Endothelial cell of umbilical vein (primary cell): ENCODE measurements at regions not wholly inside any gene's neighbourhood (a gene's known extent, or its start where the extent isn't known, plus 50 kb on each side); places are given as distances from the start of the nearest gene placed in this dataset.

ENCODE experiments used
- BruUV-seq: library from RNA; stranded (reverse); fragments of 400-500 nt; replicated peaks from 2 replicates; lab custom pipeline; 2021; lab: Mats Ljungman, UMichigan
- CTCF ChIA-PET: fragments of 300-600, 350-600 bp; sonication (Branson Sonifier 250); formaldehyde crosslinking; loops from one replicate; lab custom pipeline; 2021; ENCODE audit warnings: antibody characterized with exemption, inconsistent platforms; lab: Charles Lee
- POLR2A ChIA-PET: fragments of 300-600, 350-600 bp; sonication (Branson Sonifier 250); formaldehyde crosslinking; loops from one replicate; lab custom pipeline; 2021; ENCODE audit warnings: antibody characterized with exemption, inconsistent platforms; lab: Charles Lee
- DNase-seq: peaks from one replicate; pipeline ENCODE4 v3.0.0-alpha.2; 2011; ENCODE audit warnings: low read depth, low spot score
- FAIRE-seq: peaks from 2 replicates; lab custom pipeline; 2011; peaks lifted over from hg19 to GRCh38; lab: Jason Lieb, UNC
- H2AFZ ChIP-seq: 2 replicates; pipeline ENCODE4 v1.6.0; 2012; ENCODE audit warnings: low read depth, low read length, control low read depth, inconsistent platforms
- H3K27ac ChIP-seq: 2 replicates; pipeline ENCODE4 v1.5.1; 2011; ENCODE audit warnings: low read depth, mild to moderate bottlenecking, control low read depth, low read length, moderate library complexity; ENCODE audit not compliant: insufficient read depth
- H3K27me3 ChIP-seq, 2 experiments: 2 replicates each; pipeline versions ENCODE4 v1.6.0 to v1.6.1; 2011; ENCODE audit warnings: low read length in 2 of 2, mixed read lengths in 1 of 2; ENCODE audit not compliant: control insufficient read depth in 2 of 2, insufficient read depth in 2 of 2
- H3K36me3 ChIP-seq, 2 experiments: 2 replicates in 1 of 2; 3 replicates in 1 of 2; pipeline ENCODE4 v1.5.1; 2011; ENCODE audit warnings: low read length in 2 of 2, mild to moderate bottlenecking in 1 of 2, moderate library complexity in 1 of 2; ENCODE audit not compliant: control insufficient read depth in 2 of 2, insufficient read depth in 2 of 2; ENCODE audit errors: extremely low read depth in 1 of 2
- H3K4me1 ChIP-seq: 3 replicates; pipeline ENCODE4 v1.5.1; 2011; ENCODE audit warnings: mild to moderate bottlenecking, low read length; ENCODE audit not compliant: control insufficient read depth, insufficient read depth; ENCODE audit errors: extremely low read depth
- H3K4me2 ChIP-seq: 2 replicates; pipeline ENCODE4 v1.6.1; 2011; ENCODE audit warnings: low read length, control low read depth, mixed read lengths; ENCODE audit not compliant: insufficient read depth
- H3K4me3 ChIP-seq, 3 experiments: fragments of 200-600 bp in 1 of 3; sonication (generic), shearing (Covaris generic) in 1 of 3; replicated peaks in 1 of 3; 2 replicates each; pipeline ENCODE4 v1.5.1; 2011 to 2016; ENCODE audit warnings: control low read depth in 3 of 3, low read length in 3 of 3, mild to moderate bottlenecking in 2 of 3, inconsistent platforms in 1 of 3, low read depth in 1 of 3, moderate library complexity in 1 of 3; ENCODE audit not compliant: insufficient read depth in 1 of 3
- H3K79me2 ChIP-seq: 2 replicates; pipeline ENCODE4 v1.6.0; 2012; ENCODE audit warnings: low read length, inconsistent platforms; ENCODE audit not compliant: control insufficient read depth, insufficient read depth
- H3K9ac ChIP-seq: replicated peaks from 2 replicates; pipeline ENCODE3; 2011; ENCODE audit warnings: low read length, control low read depth; ENCODE audit not compliant: insufficient read depth; ENCODE audit errors: extremely low read depth
- H3K9me1 ChIP-seq: replicated peaks from 3 replicates; pipeline ENCODE4 v1.6.0; 2011; ENCODE audit warnings: mild to moderate bottlenecking, low read length; ENCODE audit not compliant: control insufficient read depth, insufficient read depth; ENCODE audit errors: extremely low read depth
- H3K9me3 ChIP-seq: replicated peaks from 2 replicates; pipeline ENCODE4 v1.5.1; 2012; ENCODE audit warnings: low read length, inconsistent platforms; ENCODE audit not compliant: control insufficient read depth, insufficient read depth
- H4K20me1 ChIP-seq: replicated peaks from 2 replicates; pipeline ENCODE3; 2011; ENCODE audit warnings: mild to moderate bottlenecking, low read length; ENCODE audit not compliant: control insufficient read depth, insufficient read depth; ENCODE audit errors: extremely low read depth
- EZH2 ChIP-seq: IDR thresholded peaks from 2 replicates; pipeline ENCODE4 v1.6.1; 2012; ENCODE audit warnings: borderline replicate concordance, low read depth, mild to moderate bottlenecking, moderate library complexity, low read length, inconsistent platforms; ENCODE audit not compliant: severe bottlenecking
- FOS ChIP-seq: IDR thresholded peaks from 2 replicates; pipeline ENCODE4 v1.6.1; 2011; ENCODE audit warnings: mild to moderate bottlenecking, low read length, moderate library complexity, borderline replicate concordance; ENCODE audit not compliant: insufficient read depth
- GATA2 ChIP-seq: IDR thresholded peaks from 2 replicates; pipeline ENCODE4 v1.7.0; 2011; ENCODE audit warnings: low read depth, mild to moderate bottlenecking, moderate library complexity, mixed read lengths, low read length; ENCODE audit not compliant: insufficient read length, insufficient read depth
- JUN ChIP-seq: IDR thresholded peaks from 2 replicates; pipeline ENCODE4 v1.6.1; 2011; ENCODE audit warnings: borderline replicate concordance, low read depth; ENCODE audit not compliant: insufficient read length, insufficient read depth
- MYC ChIP-seq: IDR thresholded peaks from one replicate; pipeline ENCODE4 v1.6.1; 2011; ENCODE audit warnings: mild to moderate bottlenecking, low read depth, low read length
- POLR2A ChIP-seq: IDR thresholded peaks from 2 replicates; pipeline ENCODE4 v1.6.1; 2012; ENCODE audit warnings: low read depth, mild to moderate bottlenecking, control low read depth, low read length
- POLR2AphosphoS5 ChIP-seq: IDR thresholded peaks from 2 replicates; pipeline ENCODE4 v1.6.1; 2012; ENCODE audit warnings: low read depth, mild to moderate bottlenecking, control low read depth, low read length, moderate library complexity; ENCODE audit not compliant: insufficient read depth
- dilution Hi-C: fragments of 300-500 bp; cut with MboI; formaldehyde crosslinking; loops from one replicate; pipeline ENCODE4 v1.15.0; 2019; ENCODE audit warnings: low sequenced_read_pairs; ENCODE audit not compliant: extremely low pct_ligation_motif_present
- intact Hi-C: fragments of 100-400 bp; cut with micrococcal nuclease; formaldehyde crosslinking; loops from one replicate; pipeline ENCODE4 v1.10.0; 2022
- TF ChIP-seq, protein P1 (sequence below): IDR thresholded peaks from 2 replicates; pipeline ENCODE4 v1.6.1; 2011; ENCODE audit not compliant: insufficient read depth, insufficient read length
- TF ChIP-seq, protein P2 (sequence below), 2 donors: IDR thresholded peaks; 1 replicate in 1 of 2; 2 replicates in 1 of 2; pipeline ENCODE4 v1.5.1; 2011; ENCODE audit warnings: low read length in 2 of 2, mild to moderate bottlenecking in 2 of 2, moderate library complexity in 2 of 2, control low read depth in 1 of 2, inconsistent platforms in 1 of 2, low read depth in 1 of 2; ENCODE audit not compliant: insufficient read depth in 1 of 2; ENCODE audit errors: extremely low read depth in 1 of 2

GRCh38 chr1:217193151-217193550 is 437.7 kb downstream of the GPATCH2 start:
- Histone ChIP-seq H3K9me1 (no peaks in the 10 kb centered on the region), H3K9ac (no peak overlapping the region), H3K27ac (no peak overlapping the region), H3K36me3 (no peaks in the 10 kb centered on the region), H3K27me3 (no peaks in the 10 kb centered on the region), H4K20me1 (no peaks in the 10 kb centered on the region), H2AFZ (no peak overlapping the region), H3K4me2 (no peak overlapping the region), H3K79me2 (no peaks in the 10 kb centered on the region), H3K9me3 (peaks cover 3% of the 10 kb centered on the region), H3K4me1 (no peaks in the 10 kb centered on the region), H3K4me3 (no peak overlapping the region)
- BruUV-seq, result no TSS peak
- ChIA-PET POLR2A (no interaction called here), CTCF (interaction anchor here (1.4 kb wide), 1 partner anchor 10 kb away, joined by 3 read pairs; no protein-coding TSS in a partner anchor)
- DNase-seq, result no peak
- TF ChIP-seq, protein P1, sequence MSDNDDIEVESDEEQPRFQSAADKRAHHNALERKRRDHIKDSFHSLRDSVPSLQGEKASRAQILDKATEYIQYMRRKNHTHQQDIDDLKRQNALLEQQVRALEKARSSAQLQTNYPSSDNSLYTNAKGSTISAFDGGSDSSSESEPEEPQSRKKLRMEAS, result no peak
- TF ChIP-seq EZH2, result no peak
- TF ChIP-seq FOS, result no peak
- TF ChIP-seq POLR2A, result no peak
- TF ChIP-seq, protein P2, sequence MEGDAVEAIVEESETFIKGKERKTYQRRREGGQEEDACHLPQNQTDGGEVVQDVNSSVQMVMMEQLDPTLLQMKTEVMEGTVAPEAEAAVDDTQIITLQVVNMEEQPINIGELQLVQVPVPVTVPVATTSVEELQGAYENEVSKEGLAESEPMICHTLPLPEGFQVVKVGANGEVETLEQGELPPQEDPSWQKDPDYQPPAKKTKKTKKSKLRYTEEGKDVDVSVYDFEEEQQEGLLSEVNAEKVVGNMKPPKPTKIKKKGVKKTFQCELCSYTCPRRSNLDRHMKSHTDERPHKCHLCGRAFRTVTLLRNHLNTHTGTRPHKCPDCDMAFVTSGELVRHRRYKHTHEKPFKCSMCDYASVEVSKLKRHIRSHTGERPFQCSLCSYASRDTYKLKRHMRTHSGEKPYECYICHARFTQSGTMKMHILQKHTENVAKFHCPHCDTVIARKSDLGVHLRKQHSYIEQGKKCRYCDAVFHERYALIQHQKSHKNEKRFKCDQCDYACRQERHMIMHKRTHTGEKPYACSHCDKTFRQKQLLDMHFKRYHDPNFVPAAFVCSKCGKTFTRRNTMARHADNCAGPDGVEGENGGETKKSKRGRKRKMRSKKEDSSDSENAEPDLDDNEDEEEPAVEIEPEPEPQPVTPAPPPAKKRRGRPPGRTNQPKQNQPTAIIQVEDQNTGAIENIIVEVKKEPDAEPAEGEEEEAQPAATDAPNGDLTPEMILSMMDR (IDR thresholded peaks at IDR 0.05; ENCODE audit: extremely low read depth in 1 of 2, insufficient read depth in 1 of 2, low read depth in 1 of 2, low read length in 2 of 2), result no peak
- TF ChIP-seq POLR2AphosphoS5, result no peak
- no peak for TF ChIP-seq JUN
- no peak for TF ChIP-seq MYC
- no peak for TF ChIP-seq GATA2
- FAIRE-seq, result no peak
- dilution Hi-C loops (no loop called here), intact Hi-C loops (no loop called here)
